CD1c-positive myeloid dendritic cell (primary cell): ENCODE measurements at regions not wholly inside any gene's neighbourhood (a gene's known extent, or its start where the extent isn't known, plus 50 kb on each side); places are given as distances from the start of the nearest gene placed in this dataset.
A peak's percentile ranks its signal among the peaks of the same experiment; 100 is the strongest.

Source experiments
- DNase-seq: peaks from one replicate; pipeline ENCODE4 v3.0.0-alpha.2; 2016; ENCODE audit errors: extremely low spot score

DNA sequence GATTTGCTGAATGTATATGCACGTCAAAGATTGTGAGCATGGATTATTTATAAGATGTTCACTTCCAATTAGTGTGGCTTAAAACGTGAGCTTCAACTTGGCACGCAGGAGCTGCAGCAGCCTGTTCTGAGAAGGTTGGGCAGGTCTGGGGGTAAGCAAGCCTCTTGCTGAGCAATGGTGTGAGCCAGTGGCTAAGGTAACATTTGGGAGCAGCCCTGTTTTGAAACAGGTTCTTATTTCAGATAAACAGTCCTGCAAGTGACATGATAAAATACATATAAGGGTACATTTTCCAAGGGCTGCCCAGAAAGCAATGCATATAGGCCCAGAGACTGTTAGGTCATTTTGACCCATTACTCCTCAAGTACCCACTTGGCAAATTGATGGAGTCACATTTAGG, 415.3 kb downstream of the ZNF521 start:
- no peak for DNase-seq

DNA sequence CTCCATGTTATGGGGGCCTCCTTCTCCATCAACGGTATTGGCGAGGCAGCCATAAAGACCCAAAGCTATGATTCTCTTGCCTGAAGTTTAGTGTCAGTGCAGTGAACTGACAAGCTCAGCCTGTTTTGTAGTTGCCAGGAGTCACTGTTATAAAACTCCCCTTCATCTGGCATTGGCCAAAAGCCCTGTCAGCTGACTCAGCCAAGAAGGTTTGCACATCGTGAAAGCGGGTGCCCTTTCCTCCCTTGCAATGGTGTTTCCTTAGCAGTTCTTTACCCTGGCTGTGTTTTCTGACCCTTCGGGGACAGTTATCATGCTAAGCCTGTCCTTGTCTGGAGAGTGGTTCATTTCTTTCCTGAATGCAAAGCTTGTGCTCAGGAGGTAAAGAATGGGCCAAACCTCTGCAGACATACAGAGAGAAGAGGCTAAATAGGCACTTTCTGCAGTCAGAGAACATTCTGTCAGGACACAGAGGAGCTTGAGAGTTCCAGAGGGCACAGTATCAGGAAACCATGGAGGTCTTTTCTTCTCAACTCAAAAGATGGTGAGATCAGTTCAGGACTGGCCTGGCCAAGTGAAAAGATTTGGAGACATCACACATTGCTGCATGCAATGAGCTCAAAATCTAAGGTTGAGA, 414.2 kb downstream of the ZNF521 start:
- DNase-seq = no peak

DNA sequence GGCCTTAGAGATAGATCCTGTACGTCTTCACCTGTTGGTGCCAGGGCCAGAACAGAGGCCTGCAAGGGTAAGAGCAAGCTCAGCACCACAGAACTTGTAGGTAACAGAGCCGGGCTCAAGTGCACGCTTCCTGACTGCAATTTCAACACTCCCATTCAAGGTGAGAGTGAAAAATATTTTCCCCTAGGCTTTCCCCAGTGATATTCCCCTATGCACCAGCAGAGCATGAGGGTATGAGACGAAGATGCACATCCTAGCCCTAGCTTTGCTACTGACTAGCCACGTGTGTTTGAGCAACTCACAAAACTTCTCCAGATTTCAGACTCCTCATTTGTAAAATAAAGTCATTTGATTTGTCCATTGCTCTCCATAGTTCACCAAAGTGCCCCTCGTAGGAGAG, 411.6 kb downstream of the ZNF521 start:
- DNase-seq = no peak

DNA sequence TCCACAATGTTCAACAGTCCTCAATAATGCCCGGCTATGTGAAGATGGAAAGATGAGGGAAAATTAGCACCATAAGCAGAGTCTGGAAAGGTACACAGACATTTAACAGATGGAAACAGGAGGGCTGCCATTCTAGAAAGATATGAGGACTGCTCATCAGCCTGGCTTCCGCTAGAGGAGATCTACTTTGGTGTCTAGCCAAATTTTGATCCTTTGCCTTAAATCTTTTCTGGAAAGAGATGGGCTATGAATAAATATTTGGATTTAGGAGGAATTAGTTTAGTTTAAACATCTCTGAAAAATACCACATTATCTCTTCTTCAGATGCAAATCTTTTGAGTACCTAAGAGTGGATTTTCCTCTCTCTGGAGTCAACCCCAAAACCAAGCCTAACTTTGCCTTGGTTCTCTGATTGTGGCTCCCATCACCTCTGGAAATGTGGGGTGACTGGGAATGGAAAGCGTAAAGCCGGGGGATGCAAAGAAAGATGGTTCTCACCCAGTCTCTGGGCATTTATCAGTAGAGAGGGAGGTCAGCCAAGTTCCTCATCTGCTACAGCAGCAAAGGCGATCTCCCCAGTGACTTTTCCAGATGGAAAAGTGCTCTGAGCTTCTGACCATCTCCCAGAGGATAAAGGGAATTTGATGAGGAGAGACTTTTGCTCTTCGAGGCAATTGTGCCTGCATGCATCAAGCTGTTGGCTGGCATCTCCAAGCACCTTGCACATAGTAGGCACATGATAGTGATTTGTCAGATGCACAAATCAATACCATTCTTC, 410.6 kb downstream of the ZNF521 start:
- DNase-seq = no peak

DNA sequence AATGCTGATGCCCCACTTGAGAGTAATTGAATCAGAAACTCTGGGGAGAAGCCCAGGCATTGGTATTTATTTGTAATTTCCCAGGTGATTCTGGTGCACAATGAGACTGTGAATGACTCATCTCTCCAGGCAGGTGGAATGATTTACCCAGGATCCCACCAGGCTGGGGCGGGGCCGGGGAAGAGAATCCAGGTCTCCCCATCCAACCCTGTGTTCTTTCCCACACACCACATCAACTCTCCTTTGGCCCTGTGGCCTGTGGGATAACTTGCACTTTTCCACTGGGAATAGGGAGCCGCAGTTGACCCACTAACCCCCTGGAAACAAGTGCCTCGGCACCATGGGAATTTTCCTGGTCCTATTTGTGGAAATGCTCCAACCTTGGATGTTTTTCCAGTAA, 409.8 kb downstream of the ZNF521 start:
- DNase-seq = no peak

DNA sequence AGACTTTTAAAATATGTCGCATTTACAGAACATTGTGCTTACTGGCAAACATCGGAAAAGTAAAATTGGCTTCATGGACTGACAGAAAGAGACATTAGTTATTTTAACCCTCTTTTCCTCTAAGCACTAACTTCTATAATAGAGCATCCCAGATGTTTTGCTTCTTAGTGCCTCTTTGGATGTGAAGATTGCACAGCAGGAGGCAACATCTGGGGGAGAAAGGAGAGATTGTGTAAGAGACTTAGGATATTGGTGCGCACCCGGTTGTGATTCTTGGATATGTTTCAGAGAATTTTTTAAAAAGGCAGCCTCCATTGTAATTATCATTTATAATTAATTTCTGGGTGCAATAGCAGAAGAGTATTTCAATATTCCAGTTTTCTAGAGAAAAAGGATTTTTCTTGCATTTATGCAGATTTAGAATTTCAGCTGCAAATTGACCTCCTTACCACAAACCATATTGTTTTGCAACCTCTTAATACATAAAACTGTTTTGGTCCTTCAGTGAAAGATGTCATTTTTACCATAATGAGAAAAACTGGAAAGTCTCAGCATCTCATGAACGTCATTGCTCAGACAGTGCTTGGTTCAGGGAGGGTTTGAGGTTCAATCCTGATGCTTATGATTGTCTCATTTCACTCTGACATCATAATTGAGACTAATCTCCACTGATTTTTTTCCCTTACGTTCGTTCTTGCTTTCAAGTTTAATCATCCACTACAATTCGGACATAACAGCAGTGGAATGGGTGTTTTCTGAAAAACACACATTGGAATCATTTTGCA, 404.3 kb downstream of the ZNF521 start:
- DNase-seq = no peak

DNA sequence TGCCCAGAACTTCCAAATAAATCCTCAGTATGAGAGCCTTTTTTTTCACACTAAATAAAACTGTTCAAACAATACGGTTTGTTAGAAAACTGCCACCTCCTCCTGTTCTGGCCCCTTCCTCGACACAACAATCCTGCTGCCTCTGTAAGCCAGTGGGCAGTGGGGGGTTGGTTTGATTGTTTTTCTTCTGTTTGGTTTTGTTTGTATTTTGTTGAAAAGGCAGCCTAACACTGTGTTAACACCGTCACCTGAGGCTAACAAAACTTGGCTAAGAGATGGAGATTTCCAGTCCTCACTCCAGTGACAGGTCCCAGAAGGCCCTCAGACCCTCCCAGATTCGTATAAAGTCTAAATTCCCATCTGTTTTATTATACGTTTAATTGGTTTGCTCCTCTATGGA, 402.1 kb downstream of the ZNF521 start:
- no peak for DNase-seq

DNA sequence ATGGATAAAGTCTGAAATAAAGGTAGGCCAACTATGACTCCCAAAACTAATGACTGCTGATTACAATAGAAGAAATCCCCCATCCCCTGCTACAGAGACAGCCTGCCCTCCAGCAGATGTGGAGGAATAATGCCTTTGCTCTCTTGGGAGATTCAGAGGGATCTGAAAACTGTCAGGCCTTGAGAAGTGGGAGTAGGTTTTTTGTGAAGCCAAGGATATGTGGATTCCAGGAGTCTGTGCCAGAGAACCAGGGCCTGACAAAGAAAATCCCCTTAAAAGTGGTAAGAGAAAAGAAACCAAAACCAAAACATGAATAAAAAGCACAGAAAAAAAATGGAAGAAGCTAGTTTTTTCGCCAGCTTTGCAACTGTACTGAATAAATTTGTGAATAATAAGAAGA, 397.6 kb downstream of the ZNF521 start:
- DNase-seq = no peak

DNA sequence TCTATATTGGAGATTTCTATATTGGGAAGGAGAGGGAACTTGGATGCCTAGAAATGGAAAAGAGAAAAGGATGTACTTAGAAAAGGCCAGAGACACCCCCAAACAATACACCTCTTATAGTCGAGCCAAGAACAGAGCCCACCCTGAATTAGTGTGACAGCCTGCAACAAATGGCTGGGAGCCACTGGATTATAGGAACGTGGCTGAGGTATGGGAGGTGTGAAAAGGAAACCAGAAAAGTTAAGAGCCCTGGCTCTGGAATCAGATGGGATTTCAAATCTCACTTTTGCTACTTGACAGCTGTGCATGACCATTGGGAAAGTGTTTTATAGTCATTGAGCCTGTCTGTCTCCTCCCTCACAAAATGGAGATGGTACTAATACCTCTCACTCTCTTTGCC, 394.0 kb downstream of the ZNF521 start:
- DNase-seq = no peak

DNA sequence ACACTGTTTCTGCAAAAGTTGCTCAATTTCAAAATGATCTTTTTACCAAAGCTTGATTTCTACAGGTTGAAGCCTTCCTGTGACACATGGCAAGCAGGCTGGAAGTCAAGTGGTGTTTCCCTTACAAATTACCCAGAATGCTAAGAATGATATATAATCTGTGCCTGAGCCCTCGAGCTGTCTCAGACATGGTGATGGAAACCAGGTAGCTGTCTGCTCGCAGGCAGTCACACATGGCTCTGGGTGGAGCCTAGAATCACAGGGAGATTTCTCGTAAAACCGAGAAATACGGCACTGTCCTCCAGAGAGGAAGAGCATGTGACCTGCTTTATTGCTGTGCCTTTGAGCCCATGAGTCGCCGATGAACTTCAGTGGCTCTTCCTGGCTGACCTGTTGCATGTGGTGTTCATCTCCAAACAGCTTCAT, 392.9 kb downstream of the ZNF521 start:
- DNase-seq = no peak

DNA sequence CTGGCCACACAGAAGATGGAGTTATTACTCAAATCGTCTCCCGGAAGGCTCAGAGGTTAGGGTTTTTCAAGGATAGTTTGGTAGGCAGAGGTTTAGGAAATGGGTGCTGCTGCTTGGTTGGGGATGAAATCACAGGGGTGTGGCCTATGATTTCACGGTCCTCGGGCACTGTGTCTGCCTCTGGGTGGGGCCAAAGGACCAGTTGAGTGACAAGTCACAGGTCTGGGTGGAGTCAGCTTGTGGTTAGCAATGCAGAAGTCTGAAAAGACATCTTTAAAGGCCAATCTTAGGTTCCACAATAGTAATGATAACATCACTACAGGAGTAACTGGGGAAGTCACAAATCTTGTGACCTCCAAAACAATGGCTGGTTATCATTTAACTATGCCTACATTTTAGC, 387.8 kb downstream of the ZNF521 start:
- DNase-seq = peak; percentile 43

DNA sequence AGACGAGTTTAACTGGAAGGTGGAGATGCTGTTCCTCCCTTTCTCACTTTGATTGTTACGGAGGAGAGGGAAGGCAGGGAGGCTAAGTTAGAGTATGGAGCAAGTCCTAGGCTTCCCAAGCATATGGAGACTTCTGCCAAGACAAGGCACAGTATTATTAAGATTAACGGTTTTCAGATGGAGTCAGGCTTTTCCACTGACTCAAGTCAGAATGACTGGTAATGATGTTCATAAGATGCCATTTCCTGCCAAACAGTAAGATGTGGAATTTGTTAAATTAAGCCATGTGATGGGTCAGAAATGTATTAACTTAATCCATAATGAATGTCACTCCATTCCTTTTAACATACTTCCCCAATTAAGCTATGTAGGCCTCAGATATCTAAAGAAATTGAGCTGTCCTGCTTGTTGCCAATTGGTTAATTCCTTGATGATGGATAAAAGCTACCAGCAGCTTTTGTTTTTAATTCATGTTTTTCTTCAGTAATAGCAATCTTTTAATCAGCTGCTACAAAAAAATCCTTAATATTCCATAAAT, 383.7 kb downstream of the ZNF521 start:
- DNase-seq = no peak

DNA sequence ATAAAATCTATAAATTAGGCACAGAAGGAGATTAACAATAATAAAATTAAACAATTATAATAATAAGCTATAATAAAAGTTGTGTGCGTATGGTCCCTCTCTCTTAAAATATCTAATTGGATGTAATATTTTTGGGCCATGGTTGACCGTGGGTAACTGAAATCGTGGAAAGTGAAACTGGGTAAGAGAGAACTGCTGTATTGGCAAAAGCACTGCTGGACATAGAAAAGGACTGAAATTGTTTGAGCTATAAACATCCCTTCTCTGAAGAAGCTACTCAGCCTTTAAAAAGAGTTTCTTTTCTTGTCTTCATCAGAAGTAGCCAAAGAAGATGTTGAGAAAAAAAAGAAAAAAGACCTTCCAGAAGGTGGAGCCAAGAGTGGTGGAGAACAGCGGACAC, 379.4 kb downstream of the ZNF521 start:
- DNase-seq = no peak

DNA sequence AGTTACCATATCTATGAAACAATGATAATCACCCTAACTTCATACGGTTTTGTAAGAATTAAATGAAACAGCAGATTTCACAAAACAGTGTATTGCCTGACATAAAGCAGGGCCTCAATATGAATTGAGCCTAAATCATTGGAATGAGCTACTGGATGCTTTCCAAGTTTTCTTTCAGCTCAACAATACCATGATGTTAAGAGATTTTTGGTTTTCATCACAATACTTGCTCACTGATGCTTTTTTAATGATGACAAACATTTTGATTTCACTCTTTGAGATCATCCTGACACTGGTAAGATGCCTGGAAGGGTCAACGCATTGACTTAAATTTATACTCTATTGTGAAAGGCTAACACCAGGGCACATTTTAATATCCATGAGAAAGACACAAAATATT, 377.5 kb downstream of the ZNF521 start:
- DNase-seq = no peak

DNA sequence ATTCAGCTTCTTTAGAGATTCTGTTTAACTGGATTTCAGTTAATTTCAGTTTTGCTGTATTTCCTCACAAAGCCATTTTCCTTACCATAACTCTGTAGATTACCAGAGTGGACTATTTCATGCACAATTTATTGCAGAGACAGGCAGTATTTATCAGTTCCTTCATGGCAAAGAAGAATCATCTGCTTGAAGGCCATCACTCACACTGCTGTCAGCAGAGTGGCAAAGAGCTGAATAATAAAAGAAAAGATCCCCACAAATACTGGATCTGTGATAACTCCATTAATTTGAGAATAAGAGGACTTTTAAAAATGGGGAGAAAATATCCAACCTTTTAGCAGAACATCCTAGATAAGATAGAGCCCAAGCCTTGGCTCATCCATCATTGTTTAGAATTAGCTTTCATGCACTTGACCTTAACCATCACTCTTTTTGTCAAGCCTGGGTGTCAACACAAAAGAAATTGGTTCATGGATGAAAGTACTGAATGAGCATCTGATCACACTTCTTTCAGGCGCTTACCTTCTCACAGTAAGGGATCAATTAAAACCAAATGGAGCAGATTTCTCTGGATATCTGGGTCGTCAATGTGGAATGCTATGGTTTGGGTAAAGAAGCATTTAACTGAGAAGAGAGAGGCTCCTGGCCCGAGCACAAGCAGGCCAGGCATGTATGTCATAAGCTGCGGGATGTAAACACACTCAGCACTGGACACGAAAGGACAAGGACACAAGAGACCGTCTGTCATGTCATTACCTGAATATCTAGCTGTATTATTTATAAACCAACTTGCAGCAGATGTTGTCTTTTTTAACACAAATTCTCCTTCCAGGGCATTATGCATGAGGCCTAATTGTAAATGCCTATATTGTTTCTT, 376.2 kb downstream of the ZNF521 start:
- DNase-seq = no peak

DNA sequence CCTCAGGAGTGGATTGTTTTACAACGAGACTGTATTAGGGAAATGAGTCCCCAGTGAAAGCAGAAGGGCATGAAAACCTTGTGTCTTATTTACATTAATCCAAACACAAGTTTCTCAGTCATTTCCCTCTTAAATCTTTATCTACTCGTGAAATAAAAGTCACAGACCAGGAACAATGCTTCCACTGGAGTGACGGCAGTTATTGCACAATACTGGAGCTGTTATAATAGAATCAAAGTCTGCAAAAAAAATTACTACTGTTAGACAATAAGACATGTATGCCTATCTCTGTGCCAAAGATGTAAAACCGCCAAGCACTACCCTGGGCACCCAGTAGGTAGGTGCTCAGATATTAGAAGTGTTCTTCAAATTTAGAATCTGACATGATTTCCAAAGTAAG, 375.5 kb downstream of the ZNF521 start:
- no peak for DNase-seq

DNA sequence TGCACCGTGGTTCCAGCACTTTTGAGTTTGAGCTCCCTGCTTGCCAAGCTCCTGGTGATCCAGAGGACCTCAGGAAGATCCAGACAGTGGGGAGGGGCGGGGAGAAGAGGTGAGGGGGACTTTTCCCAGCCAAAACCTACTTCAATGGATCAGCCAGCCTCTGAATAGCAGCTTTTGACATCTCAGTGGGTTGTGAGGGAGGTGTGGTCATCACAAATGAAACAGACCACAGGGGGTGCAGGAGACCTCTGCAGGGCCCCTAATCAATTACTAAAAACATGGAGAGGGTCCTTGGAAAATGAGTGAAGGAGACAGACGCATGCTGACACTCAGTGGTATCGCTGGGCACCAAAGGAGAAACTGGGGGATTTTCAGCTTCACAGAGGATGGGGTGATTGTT, 372.7 kb downstream of the ZNF521 start:
- no peak for DNase-seq

DNA sequence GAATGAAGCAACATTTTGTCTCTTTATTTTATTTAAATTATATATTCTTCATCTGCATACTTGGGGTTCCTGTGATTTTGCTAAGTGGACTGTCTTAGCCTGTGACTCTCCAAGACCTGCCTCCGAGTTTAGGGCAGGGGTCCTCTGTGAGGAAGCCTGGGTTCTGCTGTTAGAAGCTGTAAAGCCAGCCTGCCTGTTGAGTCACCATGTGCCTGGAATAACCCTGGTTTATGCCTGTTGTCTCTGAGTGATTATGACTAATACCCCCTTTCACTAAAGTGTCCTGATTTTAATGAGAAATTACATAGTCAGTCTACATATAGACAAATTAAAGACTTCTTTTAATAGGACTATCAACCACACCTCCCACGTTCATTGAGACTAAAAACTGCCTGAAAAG, 369.1 kb downstream of the ZNF521 start:
- DNase-seq = no peak

DNA sequence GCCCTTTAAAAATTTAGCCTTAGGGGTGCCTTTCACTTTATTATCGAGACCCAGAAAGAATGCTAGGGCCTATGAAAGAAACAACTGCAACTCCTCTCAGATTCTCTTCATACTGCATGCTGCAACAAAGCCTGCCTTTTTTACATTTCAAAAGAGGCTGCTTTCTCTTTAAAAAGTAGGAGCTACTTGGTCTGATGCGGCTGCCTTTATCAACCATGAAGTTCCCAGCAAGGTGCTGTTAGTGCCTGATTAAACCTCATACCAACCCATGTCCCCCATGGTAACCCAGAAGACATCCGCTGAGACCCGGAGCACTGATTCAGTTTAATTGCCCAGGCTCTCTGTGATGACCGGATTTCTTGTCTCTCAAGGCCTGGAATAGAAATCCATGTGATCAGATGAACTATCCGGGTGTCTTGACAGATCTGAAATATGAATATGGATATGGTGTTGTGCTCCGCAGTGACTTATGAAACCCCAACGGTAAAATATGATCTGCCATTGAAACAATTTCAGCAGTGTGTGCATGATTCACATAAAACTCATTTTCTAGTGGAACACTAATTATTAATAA, 368.3 kb downstream of the ZNF521 start:
- DNase-seq = no peak

DNA sequence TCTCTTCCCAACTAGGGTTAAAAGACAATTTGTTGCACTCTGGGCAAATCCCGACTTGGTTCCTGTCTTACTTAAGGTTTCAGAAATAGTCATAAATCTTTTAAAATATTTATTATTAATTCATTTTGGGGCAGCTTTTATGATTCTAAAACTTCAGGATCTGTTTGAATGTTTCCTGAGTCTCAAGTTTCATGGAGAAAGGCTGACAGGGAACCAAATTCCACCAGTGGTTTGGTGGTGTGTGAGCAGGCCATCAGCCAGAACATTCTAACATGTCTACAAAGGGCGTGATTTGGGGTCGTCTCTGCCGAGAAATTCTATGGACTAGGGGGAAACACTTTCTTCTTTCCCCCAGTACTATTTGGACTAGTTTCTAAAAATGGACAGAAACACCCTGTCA, 366.4 kb downstream of the ZNF521 start:
- no peak for DNase-seq

DNA sequence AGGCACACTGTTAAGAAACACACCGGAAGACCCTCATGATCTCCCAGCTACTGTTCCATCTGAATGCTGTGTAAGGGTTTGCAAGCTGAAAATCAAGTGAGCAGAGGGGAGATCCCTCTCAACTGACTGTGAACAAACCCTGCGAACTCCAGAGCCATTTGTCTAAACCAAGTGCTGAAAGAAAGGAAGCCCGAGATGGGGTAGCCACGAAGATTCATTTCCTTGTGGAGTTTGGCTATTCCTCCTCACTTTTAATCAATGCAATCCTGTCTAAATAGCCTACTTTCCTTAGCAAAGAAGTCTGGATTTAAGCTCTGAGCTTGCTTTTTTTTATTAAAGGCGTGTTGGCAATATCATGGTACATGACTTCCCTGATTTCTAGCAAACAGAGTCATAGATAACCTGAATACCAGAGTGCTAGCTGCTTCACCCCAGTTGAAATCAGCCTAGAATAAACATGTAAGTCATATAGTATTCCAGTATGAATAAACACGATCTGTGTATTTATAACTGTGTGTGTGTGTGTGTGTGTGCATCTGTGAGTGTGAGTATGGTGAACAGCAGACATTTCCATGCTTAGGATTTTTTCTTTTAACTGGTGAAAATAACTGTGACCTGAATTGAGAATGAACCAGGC, 365.2 kb downstream of the ZNF521 start:
- DNase-seq = no peak
